GM21723 (cell line): ENCODE measurements at regions not wholly inside any gene's neighbourhood (a gene's known extent, or its start where the extent isn't known, plus 50 kb on each side); places are given as distances from the start of the nearest gene placed in this dataset.

Experiments
- ATAC-seq: cut with Tn5 transposase; IDR thresholded peaks from one replicate; pipeline ENCODE4 v1.9.1; 2021; ENCODE audit warnings: mild to moderate bottlenecking, moderate library complexity; ENCODE audit not compliant: unreplicated experiment

DNA sequence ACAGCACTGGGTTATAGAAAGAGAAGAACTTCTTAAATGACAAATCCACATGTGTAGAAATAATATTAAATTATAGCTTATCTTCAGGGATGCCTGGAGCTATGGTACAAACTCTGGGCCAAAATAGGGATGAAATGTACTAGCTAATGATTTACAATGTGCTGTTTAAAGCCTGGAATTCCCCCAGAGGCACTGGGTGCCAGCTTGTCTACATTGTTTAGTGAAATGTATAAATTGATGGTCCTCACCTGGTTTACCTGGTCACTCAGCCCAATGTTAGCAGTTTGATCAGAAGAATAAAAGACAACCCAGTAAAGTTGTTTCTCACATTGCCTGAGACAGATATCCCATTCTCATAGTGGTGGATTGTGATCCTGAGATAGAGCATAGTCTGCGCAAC, 597.2 kb downstream of the DIAPH3 start:
- ATAC-seq = no peak

DNA sequence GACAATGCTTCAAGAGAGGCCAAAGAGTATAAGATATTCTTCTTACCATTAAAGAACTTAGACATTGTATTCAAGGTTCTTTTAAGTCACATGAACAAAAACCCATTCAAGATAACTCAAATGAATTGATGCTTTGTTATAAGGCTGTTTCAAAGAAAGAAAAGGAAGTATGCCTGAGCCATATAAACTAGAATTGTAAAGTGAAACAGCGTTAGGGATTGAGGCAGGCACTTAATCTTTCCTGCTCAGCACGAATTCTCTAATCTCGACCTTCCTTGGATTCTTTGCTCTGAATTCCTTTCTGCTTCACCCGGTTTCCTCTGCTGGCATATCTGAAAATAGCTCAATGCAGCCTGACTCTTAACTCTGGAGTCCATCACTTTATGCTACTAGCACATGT, 595.4 kb downstream of the DIAPH3 start:
- no peak for ATAC-seq

- no peak for ATAC-seq
These were observed 593.5 kb downstream of the DIAPH3 start for GRCh38 chr13:59570204-59570603.

DNA sequence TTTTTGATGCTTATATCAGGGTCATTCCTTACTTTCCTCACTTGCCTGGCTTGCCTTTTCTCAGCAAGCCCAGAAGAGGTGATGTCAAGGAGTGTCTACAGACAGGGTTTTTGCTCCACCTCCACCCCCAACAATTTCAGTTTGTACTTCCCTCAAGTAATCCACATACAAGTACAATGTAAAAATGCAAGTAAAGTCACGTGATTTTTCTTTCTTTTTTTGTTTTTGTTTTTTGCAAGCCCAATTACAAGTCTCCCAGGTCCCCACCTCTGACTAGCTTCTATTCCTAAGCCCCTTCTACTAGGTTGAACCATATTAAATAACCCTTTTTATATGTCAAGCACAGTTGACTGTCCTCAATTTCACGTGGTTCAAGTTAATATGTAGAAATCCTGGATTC, 579.6 kb downstream of the DIAPH3 start:
- no peak for ATAC-seq

- no peak for ATAC-seq
These were observed 578.7 kb downstream of the DIAPH3 start for GRCh38 chr13:59584761-59585670.

GRCh38 chr13:59587030-59587429, 576.7 kb downstream of the DIAPH3 start:
- ATAC-seq = no peak

- ATAC-seq = no peak
These were observed 575.6 kb downstream of the DIAPH3 start for GRCh38 chr13:59587971-59588716.

DNA sequence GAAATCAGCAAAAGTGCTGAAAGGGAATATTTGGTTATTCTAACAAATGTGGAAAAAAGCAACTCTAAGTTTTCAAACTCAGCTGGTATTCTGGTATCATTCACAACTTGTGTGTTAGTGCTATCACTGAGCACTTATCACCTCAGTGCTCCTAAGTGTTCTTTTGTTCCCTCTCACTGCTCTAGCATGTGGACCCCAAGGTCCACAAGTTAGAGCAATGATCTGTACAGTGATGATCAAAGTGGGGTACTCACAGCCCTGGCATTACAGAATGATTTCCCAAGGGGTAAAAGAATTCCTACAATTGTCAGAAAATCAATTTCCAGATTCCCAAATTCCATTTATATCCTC, 575.0 kb downstream of the DIAPH3 start:
- ATAC-seq = no peak

- no peak for ATAC-seq
These were observed 561.7 kb downstream of the DIAPH3 start for GRCh38 chr13:59601993-59602392.

DNA sequence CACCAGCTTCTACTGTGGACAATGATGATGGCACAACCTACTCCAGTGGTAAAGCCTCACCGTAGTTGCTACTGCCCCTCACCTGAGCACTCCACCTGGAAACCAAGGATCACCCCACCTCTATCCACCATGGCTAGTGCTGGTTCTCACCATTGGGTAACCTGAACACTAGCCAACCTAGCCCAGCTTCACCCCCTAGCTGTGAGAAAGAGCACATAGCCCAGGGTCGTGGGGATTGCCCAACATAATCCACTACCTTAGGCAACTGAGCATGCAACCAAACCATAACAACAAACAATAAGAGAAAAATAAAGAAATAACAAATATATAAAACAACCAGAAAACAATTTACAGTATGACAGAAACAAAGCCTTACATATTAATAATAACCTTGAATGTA, 560.1 kb downstream of the DIAPH3 start:
- ATAC-seq = no peak

- no peak for ATAC-seq
These were observed 556.6 kb downstream of the DIAPH3 start for GRCh38 chr13:59607172-59607571.

GRCh38 chr13:59607780-59608233, 555.9 kb downstream of the DIAPH3 start:
- ATAC-seq = no peak

- ATAC-seq = no peak
These were observed 554.3 kb downstream of the DIAPH3 start for GRCh38 chr13:59609421-59609820.
